Osteocyte (in vitro differentiated cells): ENCODE measurements at regions not wholly inside any gene's neighbourhood (a gene's known extent, or its start where the extent isn't known, plus 50 kb on each side); places are given as distances from the start of the nearest gene placed in this dataset.

ENCODE experiments used
- DNase-seq: peaks from one replicate; pipeline ENCODE4 v3.0.0; 2021; ENCODE audit warnings: mixed read lengths; ENCODE audit not compliant: unreplicated experiment; ENCODE audit errors: extremely low spot score
- H3K27ac Mint-ChIP-seq: one replicate; pipeline ENCODE4 v1.8.0; 2021; ENCODE audit warnings: mild to moderate bottlenecking, mixed read lengths; ENCODE audit not compliant: unreplicated experiment
- H3K27me3 Mint-ChIP-seq: one replicate; pipeline ENCODE4 v1.8.0; 2021; ENCODE audit warnings: mixed read lengths; ENCODE audit not compliant: unreplicated experiment
- H3K36me3 Mint-ChIP-seq: one replicate; pipeline ENCODE4 v1.8.0; 2021; ENCODE audit warnings: mixed read lengths; ENCODE audit not compliant: unreplicated experiment
- H3K4me1 Mint-ChIP-seq: one replicate; pipeline ENCODE4 v1.8.0; 2021; ENCODE audit warnings: mixed read lengths; ENCODE audit not compliant: unreplicated experiment
- H3K4me3 Mint-ChIP-seq: one replicate; pipeline ENCODE4 v1.8.0; 2021; ENCODE audit warnings: mild to moderate bottlenecking, moderate library complexity, mixed read lengths; ENCODE audit not compliant: unreplicated experiment
- H3K9me3 Mint-ChIP-seq: one replicate; pipeline ENCODE4 v1.8.0; 2021; ENCODE audit warnings: mixed read lengths; ENCODE audit not compliant: unreplicated experiment
- TF ChIP-seq, protein P1 (sequence below): fragments of 200-600 bp; sonication (generic); IDR thresholded peaks from 2 replicates; pipeline ENCODE4 v1.5.0; 2021; ENCODE audit warnings: antibody characterized with exemption, mild to moderate bottlenecking, moderate library complexity

GRCh38 chr19:41495589-41495988 lies 52.6 kb downstream of the ERICH4 start:
- TF ChIP-seq, protein P1, sequence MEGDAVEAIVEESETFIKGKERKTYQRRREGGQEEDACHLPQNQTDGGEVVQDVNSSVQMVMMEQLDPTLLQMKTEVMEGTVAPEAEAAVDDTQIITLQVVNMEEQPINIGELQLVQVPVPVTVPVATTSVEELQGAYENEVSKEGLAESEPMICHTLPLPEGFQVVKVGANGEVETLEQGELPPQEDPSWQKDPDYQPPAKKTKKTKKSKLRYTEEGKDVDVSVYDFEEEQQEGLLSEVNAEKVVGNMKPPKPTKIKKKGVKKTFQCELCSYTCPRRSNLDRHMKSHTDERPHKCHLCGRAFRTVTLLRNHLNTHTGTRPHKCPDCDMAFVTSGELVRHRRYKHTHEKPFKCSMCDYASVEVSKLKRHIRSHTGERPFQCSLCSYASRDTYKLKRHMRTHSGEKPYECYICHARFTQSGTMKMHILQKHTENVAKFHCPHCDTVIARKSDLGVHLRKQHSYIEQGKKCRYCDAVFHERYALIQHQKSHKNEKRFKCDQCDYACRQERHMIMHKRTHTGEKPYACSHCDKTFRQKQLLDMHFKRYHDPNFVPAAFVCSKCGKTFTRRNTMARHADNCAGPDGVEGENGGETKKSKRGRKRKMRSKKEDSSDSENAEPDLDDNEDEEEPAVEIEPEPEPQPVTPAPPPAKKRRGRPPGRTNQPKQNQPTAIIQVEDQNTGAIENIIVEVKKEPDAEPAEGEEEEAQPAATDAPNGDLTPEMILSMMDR = no peak
- Mint-ChIP-seq H3K4me1 (no peaks in the 10 kb centered on the region), H3K27ac (no peak overlapping the region), H3K9me3 (peaks cover 7% of the 10 kb centered on the region), H3K36me3 (no peaks in the 10 kb centered on the region), H3K4me3 (no peak overlapping the region), H3K27me3 (peaks cover 13% of the 10 kb centered on the region)
- DNase-seq = no peak

DNA sequence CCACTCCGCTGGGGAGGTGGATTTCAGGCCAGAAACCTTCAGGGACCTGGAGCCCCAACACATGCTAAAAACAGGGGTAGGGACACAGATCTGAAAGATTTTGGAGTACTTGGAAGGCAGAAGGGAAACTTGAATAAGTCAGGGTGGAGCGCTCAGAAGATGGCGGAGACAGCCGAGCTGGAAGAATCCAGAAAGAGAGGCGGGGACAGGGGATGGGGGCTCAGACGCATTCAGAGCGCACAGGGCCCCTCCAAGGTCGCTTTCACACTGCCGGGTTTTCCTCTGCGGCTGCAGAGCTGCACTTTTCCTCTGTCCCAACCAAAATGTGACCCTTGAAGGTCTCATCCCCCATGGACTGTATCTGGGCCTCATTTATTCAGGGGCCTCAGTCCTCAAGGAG lies 56.9 kb downstream of the ERICH4 start:
- no peaks in the 10 kb centered on the region for H3K36me3 Mint-ChIP-seq
- no peak overlapping the region for H3K4me3 Mint-ChIP-seq
- DNase-seq = peak; percentile 59
- H3K27ac Mint-ChIP-seq = no peak overlapping the region
- H3K4me1 Mint-ChIP-seq = peaks cover 10% of the 10 kb centered on the region
- H3K9me3 Mint-ChIP-seq = peaks cover 7% of the 10 kb centered on the region
- peaks cover 13% of the 10 kb centered on the region for H3K27me3 Mint-ChIP-seq
- TF ChIP-seq, protein P1 = no peak

DNA sequence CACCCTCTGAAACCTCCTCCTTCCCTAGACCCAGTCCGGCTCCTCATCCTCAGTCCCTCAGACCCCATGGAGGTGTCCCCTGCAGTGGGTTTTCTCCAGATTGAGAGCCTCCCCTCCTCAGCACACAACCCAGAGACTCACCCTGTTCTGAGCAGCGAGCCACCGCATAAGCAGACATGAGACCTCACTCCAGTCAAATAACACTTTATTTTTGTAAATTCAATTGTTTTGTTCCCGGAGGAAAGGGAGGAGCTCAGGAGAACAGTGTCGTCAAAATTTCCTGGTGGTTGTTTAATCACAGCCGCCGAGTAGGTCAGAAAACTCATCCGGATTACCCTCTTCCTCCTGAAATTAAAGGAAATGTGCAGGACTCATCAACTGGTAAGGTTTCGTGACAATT lies 57.5 kb downstream of the ERICH4 start:
- H3K27ac Mint-ChIP-seq = no peak overlapping the region
- H3K36me3 Mint-ChIP-seq = no peaks in the 10 kb centered on the region
- no peak overlapping the region for H3K4me3 Mint-ChIP-seq
- peaks cover 7% of the 10 kb centered on the region for H3K9me3 Mint-ChIP-seq
- peaks cover 13% of the 10 kb centered on the region for H3K27me3 Mint-ChIP-seq
- DNase-seq = no peak
- TF ChIP-seq, protein P1 = no peak
- peaks cover 10% of the 10 kb centered on the region for H3K4me1 Mint-ChIP-seq

GRCh38 chr19:41501854-41502253 lies 58.9 kb downstream of the ERICH4 start:
- Mint-ChIP-seq H3K36me3 (no peaks in the 10 kb centered on the region), H3K4me3 (no peak overlapping the region), H3K9me3 (peaks cover 7% of the 10 kb centered on the region), H3K27ac (no peak overlapping the region), H3K27me3 (peaks cover 13% of the 10 kb centered on the region), H3K4me1 (peaks cover 10% of the 10 kb centered on the region)
- DNase-seq = no peak
- TF ChIP-seq, protein P1 = no peak

GRCh38 chr19:41505105-41505504 lies 62.1 kb downstream of the ERICH4 start:
- peaks cover 6% of the 10 kb centered on the region for H3K27me3 Mint-ChIP-seq
- H3K27ac Mint-ChIP-seq = no peak overlapping the region
- no peaks in the 10 kb centered on the region for H3K36me3 Mint-ChIP-seq
- H3K4me1 Mint-ChIP-seq = peaks cover 10% of the 10 kb centered on the region
- TF ChIP-seq, protein P1 = no peak
- no peak overlapping the region for H3K4me3 Mint-ChIP-seq
- no peaks in the 10 kb centered on the region for H3K9me3 Mint-ChIP-seq
- DNase-seq = no peak
